SJCRH30 (cell line): ENCODE measurements at regions not wholly inside any gene's neighbourhood (a gene's known extent, or its start where the extent isn't known, plus 50 kb on each side); places are given as distances from the start of the nearest gene placed in this dataset.

ENCODE experiments used
- DNase-seq, 2 experiments: peaks; one replicate each; pipeline ENCODE4 v3.0.0-alpha.2; 2015 to 2020
- H3K27ac ChIP-seq: fragments of 250-450 bp; sonication (Bioruptor Pico); 2 replicates; pipeline ENCODE4 v1.5.1; 2020; ENCODE audit warnings: mild to moderate bottlenecking, moderate library complexity
- H3K27me3 ChIP-seq: fragments of 250-450 bp; sonication (Bioruptor Pico); 2 replicates; pipeline ENCODE4 v1.5.1; 2020; ENCODE audit warnings: mild to moderate bottlenecking, moderate library complexity
- H3K36me3 ChIP-seq: fragments of 250-450 bp; sonication (Bioruptor Pico); 2 replicates; pipeline ENCODE4 v1.5.1; 2020; ENCODE audit warnings: mild to moderate bottlenecking, moderate library complexity
- H3K4me1 ChIP-seq: fragments of 250-450 bp; sonication (Bioruptor Pico); 2 replicates; pipeline ENCODE4 v1.5.1; 2020; ENCODE audit warnings: mild to moderate bottlenecking, moderate library complexity
- H3K4me3 ChIP-seq: fragments of 250-450 bp; sonication (Bioruptor Pico); 2 replicates; pipeline ENCODE4 v1.5.1; 2020; ENCODE audit warnings: mild to moderate bottlenecking, moderate library complexity
- H3K9me3 ChIP-seq: fragments of 250-450 bp; sonication (Bioruptor Pico); replicated peaks from 2 replicates; pipeline ENCODE4 v1.5.1; 2020; ENCODE audit warnings: mild to moderate bottlenecking, moderate library complexity

GRCh38 chr10:117424883-117425649 is 49.8 kb upstream of the PDZD8 start:
- no peak for DNase-seq
- H3K27ac ChIP-seq = no peak overlapping the region
- H3K9me3 ChIP-seq = no peaks in the 10 kb centered on the region
- H3K4me1 ChIP-seq = no peaks in the 10 kb centered on the region
- H3K36me3 ChIP-seq = no peaks in the 10 kb centered on the region
- no peak overlapping the region for H3K4me3 ChIP-seq
- H3K27me3 ChIP-seq = no peaks in the 10 kb centered on the region
